HG03025 (cell line): ENCODE measurements at regions not wholly inside any gene's neighbourhood (a gene's known extent, or its start where the extent isn't known, plus 50 kb on each side); places are given as distances from the start of the nearest gene placed in this dataset.
"Not testable (repeated sequence)": the region's sequence is repeated elsewhere in the genome, so short reads cannot be mapped to it uniquely, and the experiment has no call there.

Source experiments
- ATAC-seq: cut with Tn5 transposase; IDR thresholded peaks from one replicate; pipeline ENCODE4 v1.9.1; 2021; ENCODE audit warnings: mild to moderate bottlenecking, moderate library complexity; ENCODE audit not compliant: unreplicated experiment, low FRiP score

DNA sequence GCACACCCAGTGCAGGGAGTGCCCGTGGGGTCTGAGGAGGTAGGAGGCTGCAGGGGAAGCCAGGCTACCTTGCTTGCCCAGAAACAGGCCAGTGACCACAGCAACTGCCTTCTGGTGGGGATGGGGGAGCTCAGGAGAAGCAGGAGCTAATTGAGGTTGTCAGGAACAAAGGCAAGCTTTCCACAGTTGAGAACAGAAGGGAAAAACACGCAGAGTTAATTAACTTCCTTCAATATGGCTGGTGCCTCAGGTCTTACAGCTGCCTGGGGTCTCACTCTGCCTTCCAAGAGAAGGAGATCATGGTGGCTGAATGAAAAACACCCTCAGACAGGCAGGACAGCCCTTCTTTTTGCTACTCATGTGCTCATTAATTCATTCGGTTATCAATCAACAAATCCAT is 127.9 kb upstream of the SYT13 start:
- no peak for ATAC-seq

DNA sequence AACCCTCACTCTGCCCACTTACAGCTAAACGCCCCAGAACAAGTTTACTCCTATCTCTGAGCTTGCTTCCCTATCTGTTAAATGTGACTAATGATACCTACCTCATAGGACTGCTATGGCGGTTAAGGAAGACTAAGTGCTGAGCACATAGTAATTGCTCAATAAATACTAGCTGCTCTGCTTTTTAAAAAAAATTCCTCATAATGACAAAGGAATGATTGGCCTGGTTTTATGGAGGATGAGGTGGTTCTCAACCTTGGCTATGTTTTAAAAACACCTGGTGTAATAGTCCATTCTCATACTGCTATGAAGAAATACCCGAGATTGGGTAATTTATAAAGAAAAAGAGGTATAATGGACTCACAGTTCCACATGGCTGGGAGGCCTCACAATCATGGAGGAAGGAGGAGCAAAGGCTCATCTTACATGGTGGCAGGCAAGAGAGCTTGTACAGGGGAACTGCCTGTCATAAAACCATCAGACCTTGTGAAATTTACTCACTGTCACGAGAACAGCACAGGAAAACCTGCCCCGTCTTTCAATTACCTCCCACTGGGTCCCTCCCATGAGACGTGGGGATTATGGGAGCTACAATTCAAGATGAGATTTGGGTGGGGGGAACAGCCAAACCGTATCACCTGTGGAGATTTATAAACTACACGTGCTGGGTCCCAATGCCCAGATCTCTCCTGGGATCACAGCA is 127.2 kb upstream of the SYT13 start:
- ATAC-seq, result no peak

- ATAC-seq, result no peak
These were observed 126.4 kb upstream of the SYT13 start for GRCh38 chr11:45412521-45412920.

DNA sequence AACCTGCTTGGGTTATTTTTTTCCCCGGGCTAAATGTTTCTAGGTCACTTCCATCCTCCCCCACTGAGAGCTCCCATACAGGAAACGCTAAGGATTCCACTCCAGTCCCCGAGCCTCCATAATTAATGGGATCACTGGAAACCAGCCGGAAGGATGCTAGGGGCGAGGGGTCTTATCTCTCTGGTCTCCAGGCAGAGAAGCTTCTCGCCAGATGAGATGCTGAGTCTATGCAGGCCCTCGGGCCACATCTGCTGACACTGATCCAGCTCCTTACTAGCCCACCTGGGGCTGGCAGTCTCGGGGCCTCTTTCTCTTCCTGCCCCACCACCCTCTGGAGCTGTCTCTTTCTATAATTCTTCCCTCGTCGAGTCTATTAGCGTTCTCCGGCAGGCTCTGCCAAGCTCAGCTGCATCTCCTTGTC is 125.9 kb upstream of the SYT13 start:
- no peak for ATAC-seq

DNA sequence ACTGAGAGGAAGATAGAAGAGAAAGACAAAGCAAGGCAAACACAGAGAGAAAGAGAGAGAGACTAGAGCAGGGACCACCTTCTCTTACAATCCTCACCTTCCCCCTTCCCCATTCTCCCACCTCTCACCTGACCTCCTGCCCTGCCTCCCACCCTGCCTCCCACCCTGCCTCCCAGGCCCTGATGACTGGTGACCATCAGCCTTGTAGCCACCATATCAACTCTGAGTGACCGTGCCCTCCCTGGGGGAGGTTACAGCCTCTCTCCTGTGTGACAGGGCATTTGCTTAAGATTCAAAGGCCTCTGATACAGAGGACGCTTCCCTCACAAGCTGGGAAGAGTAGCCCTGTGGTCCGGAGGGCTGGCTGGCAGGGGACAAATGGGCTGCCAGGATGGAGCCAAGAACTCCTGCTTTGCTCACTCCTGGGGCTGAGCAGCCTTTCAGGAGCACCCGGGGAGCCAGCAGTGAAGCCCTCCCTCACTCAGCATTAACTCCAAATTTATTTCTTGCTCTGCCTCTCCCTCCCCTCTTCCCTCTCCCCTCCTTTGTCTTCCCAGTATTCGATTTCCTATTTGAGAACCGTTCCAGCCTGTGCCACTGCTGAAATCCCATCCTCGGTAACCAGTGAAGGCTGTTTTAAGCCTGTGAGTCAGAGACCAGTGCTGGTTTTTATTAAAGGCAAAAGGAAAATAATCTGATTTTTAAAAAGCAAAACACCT is 125.2 kb upstream of the SYT13 start:
- ATAC-seq, result no peak

- no peak for ATAC-seq
These were observed 124.5 kb upstream of the SYT13 start for GRCh38 chr11:45410391-45411227.

- no peak for ATAC-seq
These were observed 123.4 kb upstream of the SYT13 start for GRCh38 chr11:45409587-45409986.

GRCh38 chr11:45407226-45407625 is 121.1 kb upstream of the SYT13 start:
- no peak for ATAC-seq

DNA sequence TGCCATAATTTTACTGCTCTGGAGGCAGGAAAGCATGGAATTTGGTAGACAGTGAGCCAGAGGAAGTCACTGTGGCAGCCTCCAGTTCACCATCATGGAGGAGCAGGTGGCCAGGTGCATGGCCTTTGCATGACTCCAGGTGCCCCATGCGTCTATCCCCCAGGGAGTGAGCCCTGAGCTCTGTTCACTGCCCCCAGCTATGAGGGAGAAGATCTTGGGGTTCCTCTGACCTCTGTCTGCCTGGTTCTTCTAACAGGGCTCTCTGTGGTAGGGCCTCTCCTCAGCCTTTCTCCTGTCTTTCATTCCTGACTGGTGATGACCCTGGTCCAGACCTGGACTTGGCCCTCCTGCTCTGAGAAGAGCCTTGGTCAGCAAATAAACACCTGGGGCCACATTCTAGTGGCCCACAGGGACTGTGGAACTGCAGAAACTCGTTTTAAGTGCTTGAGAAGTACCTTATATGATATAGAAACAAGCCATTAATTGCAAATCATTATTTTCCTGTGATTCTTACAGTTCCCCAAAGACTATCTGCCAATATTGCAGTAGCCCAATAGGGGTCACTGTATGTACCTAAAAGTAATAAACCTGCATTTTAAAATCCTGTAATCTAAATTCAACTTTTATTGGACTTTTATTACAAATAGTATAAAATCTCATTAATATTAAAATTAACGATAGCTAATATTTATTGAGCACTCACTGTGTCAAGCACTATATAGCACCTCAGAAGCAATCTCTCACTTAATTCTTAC is 120.0 kb upstream of the SYT13 start:
- ATAC-seq, result no peak

DNA sequence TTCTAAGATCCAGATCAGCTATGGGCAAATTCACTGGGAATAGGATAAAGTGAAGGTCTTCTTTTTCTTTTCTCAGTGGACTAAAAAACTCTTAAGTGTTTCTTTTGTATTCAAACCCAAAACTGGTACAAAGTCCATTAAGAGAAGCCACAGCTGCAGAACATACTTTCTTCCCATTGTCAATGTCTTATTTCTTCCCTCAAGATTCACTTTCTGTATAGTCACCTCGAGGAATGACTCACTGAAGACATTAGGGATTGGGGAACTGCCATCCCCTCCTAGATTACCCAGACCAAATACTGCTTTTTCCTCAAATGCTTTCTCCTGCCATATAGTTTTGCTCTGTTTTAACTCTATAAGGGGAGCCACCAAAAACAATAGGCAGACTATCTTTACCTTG is 117.4 kb upstream of the SYT13 start:
- ATAC-seq, result not testable (repeated sequence)

DNA sequence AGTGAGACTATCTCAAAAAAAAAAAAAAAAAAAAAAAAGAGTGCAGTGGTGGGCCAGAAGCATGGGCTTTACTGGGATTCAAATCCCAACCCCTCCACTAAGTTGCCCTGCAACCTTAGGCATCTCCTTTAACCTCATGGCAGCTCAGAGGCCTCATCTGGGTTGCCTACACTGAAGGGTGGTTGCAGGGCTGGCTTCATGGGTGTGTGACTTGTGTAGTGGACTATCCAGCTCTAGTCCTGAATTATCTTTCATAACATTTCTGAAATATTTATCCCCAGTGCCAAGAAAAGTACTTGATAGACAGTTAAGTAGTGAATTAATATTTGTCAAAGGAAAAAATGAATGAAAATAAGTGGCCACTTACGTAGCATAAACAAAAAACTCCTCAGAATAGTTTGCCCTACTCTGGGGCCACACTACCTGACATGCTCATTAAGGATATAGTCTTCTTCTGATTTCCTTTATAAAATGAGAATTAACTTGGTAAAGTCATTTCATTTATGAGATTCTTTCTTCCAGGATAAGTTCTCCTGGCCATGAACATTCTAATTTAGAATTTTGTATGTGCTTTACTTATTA is 116.0 kb upstream of the SYT13 start:
- no peak for ATAC-seq

GRCh38 chr11:45400591-45400990 is 114.5 kb upstream of the SYT13 start:
- no peak for ATAC-seq

- ATAC-seq, result no peak
These were observed 113.0 kb upstream of the SYT13 start for GRCh38 chr11:45399166-45399565.

- no peak for ATAC-seq
These were observed 112.2 kb upstream of the SYT13 start for GRCh38 chr11:45398325-45398724.

DNA sequence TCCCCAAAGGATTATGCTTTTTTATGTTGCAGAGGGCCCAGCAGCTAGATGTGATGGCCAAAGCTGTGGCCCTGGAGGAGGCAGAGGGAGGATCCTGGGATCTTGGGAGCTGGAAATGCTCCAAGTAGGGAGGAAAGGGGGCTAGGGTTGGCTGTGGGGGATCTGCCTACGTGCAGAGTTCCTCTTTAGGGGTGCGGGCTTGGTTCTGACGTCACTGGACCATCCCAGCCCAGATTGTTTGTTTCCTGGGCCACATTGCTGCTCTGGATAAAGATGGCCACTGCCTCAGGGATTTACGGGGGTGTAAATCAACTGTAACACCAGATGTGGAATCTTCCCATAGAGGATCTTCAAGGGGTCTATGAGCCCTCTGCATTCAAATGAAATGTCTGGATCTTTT is 110.3 kb upstream of the SYT13 start:
- no peak for ATAC-seq

GRCh38 chr11:45395947-45396346 is 109.8 kb upstream of the SYT13 start:
- no peak for ATAC-seq

DNA sequence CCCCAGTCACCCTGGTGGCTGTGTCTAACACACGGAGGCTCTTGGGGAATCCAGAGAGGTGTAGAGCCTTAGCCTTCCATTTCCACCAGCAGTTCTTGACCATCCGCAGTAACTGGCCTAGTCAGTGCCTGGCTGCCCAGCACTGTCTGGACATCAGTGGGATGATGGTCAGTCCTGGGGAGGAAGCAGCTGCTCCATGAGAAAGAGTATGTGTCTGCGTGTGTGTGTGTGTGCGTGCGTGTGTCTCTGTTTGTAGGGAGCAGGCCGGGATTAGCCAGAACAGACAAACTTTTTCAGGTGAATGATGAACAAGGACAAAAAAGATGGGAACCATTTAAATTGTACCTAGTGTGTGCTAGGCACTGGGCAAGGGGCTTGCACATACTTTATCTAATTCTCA is 109.3 kb upstream of the SYT13 start:
- no peak for ATAC-seq

DNA sequence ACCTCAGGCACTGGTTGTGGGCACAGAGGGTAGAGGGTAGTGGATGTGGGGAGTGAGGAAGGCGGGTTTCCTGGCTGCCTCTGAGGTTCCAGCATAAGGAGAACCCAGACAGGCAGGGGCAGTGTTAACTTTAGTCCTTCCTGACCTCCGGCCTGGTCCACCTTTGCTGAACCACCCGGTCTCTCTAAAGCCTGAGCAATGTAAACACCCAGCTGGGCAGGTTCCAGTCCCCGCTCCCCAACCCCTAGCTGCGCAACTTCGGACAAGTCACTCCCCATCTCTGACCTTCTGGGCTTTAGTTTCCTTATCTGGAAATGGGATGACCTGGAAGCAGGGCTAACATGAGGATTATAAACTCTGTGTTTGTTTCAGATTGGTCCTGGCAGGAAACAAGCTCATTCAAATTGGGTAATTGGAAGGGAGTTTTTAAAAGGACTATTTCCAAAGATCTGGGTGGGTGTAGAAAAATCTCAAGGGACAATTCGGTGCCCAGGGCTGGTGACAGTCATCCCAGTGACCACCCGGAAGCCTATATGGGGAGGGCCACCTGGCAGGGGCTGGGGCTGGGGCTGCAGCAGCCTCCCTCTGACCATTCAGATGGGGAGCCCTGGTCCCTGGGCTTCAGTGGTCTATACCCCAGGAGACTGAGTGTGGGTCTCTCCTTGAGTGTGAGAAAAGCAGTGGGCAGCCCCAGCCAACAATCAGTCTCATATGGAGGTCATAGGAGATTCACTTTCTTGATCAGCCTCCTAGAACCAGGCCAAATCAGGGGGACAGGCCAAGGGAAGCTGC is 108.3 kb upstream of the SYT13 start:
- ATAC-seq, result no peak

GRCh38 chr11:45393826-45394225 is 107.7 kb upstream of the SYT13 start:
- ATAC-seq, result no peak

DNA sequence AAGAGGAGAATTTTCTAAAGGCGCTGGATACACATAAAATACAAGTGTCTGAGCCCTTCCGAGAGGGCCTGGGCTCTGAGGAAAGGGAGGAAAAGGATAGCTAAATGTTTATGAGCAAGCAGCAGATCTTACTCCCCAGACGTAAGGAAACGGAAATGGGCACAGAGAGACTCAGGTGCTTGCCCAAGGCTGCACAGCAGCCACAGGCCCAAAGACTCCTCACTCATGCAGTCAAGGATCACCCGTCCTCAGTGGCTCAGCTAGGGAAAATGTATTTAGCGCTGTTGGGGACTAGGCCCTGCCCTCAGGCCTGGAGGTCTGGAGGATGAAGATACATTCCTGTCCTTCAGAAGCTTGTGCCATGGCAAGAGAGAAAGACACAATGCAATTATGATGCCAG is 107.2 kb upstream of the SYT13 start:
- ATAC-seq, result no peak
